NCI-H2196 treated with DMSO at 0.1 percent for 48 hours (cell line): ENCODE measurements at regions not wholly inside any gene's neighbourhood (a gene's known extent, or its start where the extent isn't known, plus 50 kb on each side); places are given as distances from the start of the nearest gene placed in this dataset.
"Not testable (repeated sequence)": the region's sequence is repeated elsewhere in the genome, so short reads cannot be mapped to it uniquely, and the experiment has no call there.

Experiments used
- DNase-seq: peaks from one replicate; lab custom pipeline; 2025; ENCODE audit not compliant: unreplicated experiment; lab: John Stamatoyannopoulos, UW

GRCh38 chr9:39663713-39664112 is 308.2 kb downstream of the SPATA31A1 start:
- DNase-seq: not testable (repeated sequence)

- DNase-seq: not testable (repeated sequence)
Observed at GRCh38 chr9:39665020-39665419, 309.6 kb downstream of the SPATA31A1 start.

- DNase-seq: not testable (repeated sequence)
Observed at GRCh38 chr9:39674437-39675210, 319.2 kb downstream of the SPATA31A1 start.

- DNase-seq: not testable (repeated sequence)
Observed at GRCh38 chr9:39675211-39675553, 319.7 kb downstream of the SPATA31A1 start.

GRCh38 chr9:39678534-39679263 is 323.2 kb downstream of the SPATA31A1 start:
- not testable (repeated sequence) for DNase-seq

- not testable (repeated sequence) for DNase-seq
Observed at GRCh38 chr9:39680694-39681401, 325.4 kb downstream of the SPATA31A1 start.

- not testable (repeated sequence) for DNase-seq
Observed at GRCh38 chr9:39728862-39729261, 373.4 kb downstream of the SPATA31A1 start.

GRCh38 chr9:39744898-39745297 is 389.4 kb downstream of the SPATA31A1 start:
- not testable (repeated sequence) for DNase-seq

- not testable (repeated sequence) for DNase-seq
Observed at GRCh38 chr9:39775570-39775969, 420.1 kb downstream of the SPATA31A1 start.

- not testable (repeated sequence) for DNase-seq
Observed at GRCh38 chr9:39791356-39791755, 435.9 kb downstream of the SPATA31A1 start.

- not testable (repeated sequence) for DNase-seq
Observed at GRCh38 chr9:39797935-39798334, 442.5 kb downstream of the SPATA31A1 start.

- DNase-seq: not testable (repeated sequence)
Observed at GRCh38 chr9:39799252-39799651, 443.8 kb downstream of the SPATA31A1 start.

- not testable (repeated sequence) for DNase-seq
Observed at GRCh38 chr9:39802561-39802960, 447.1 kb downstream of the SPATA31A1 start.

GRCh38 chr9:39809401-39810226 is 454.1 kb downstream of the SPATA31A1 start:
- DNase-seq: peak; percentile 12

GRCh38 chr9:39810401-39810800 is 454.9 kb downstream of the SPATA31A1 start:
- DNase-seq: not testable (repeated sequence)

GRCh38 chr9:39811615-39812014 is 456.1 kb downstream of the SPATA31A1 start:
- DNase-seq: not testable (repeated sequence)

- not testable (repeated sequence) for DNase-seq
Observed at GRCh38 chr9:39828457-39828856, 473.0 kb downstream of the SPATA31A1 start.
